Progenitor cell of endocrine pancreas (in vitro differentiated cells): ENCODE measurements at regions not wholly inside any gene's neighbourhood (a gene's known extent, or its start where the extent isn't known, plus 50 kb on each side); places are given as distances from the start of the nearest gene placed in this dataset.

Experiments used
- DNase-seq: peaks from one replicate; pipeline ENCODE4 v3.0.0; 2021; ENCODE audit warnings: low spot score; ENCODE audit not compliant: unreplicated experiment
- H3K27ac Mint-ChIP-seq: 2 replicates; pipeline ENCODE4 v1.8.0; 2021; ENCODE audit warnings: mild to moderate bottlenecking, moderate library complexity, mixed read lengths
- H3K27me3 Mint-ChIP-seq: 2 replicates; pipeline ENCODE4 v1.8.0; 2021; ENCODE audit warnings: mixed read lengths
- H3K36me3 Mint-ChIP-seq: 2 replicates; pipeline ENCODE4 v1.8.0; 2022; ENCODE audit warnings: mixed read lengths; ENCODE audit not compliant: insufficient read depth
- H3K4me1 Mint-ChIP-seq: 2 replicates; pipeline ENCODE4 v1.8.0; 2021; ENCODE audit warnings: low read depth, mixed read lengths
- H3K4me3 Mint-ChIP-seq: 2 replicates; pipeline ENCODE4 v1.8.0; 2021; ENCODE audit warnings: low read depth, mild to moderate bottlenecking, moderate library complexity, mixed read lengths
- H3K9me3 Mint-ChIP-seq: 2 replicates; pipeline ENCODE4 v1.8.0; 2021; ENCODE audit warnings: low read depth, mixed read lengths
- TF ChIP-seq, protein P1 (sequence below): fragments of 200-600 bp; sonication (generic); IDR thresholded peaks from one replicate; pipeline ENCODE4 v1.5.0; 2021; ENCODE audit warnings: antibody characterized with exemption, mild to moderate bottlenecking; ENCODE audit not compliant: unreplicated experiment

DNA sequence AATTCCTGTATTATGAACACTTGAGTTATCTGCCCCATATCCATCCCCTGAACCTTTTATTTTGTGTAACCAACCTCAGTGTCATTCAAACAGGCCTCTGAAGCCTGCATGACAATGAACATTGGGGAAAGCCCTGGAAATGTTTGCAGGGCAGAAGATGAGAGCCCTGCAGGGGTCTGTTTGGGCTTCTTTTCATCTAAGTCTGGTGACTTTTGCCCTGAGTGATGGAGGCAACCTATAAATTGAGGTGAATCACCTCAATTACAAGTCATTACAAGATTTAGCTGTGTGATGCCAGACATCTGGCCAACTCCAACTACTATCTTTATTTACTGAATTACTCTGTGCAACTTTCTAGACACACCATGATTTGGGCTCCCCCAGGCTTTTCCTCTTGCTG lies 189.2 kb downstream of the MAF start:
- no peaks in the 10 kb centered on the region for H3K4me1 Mint-ChIP-seq
- TF ChIP-seq, protein P1, sequence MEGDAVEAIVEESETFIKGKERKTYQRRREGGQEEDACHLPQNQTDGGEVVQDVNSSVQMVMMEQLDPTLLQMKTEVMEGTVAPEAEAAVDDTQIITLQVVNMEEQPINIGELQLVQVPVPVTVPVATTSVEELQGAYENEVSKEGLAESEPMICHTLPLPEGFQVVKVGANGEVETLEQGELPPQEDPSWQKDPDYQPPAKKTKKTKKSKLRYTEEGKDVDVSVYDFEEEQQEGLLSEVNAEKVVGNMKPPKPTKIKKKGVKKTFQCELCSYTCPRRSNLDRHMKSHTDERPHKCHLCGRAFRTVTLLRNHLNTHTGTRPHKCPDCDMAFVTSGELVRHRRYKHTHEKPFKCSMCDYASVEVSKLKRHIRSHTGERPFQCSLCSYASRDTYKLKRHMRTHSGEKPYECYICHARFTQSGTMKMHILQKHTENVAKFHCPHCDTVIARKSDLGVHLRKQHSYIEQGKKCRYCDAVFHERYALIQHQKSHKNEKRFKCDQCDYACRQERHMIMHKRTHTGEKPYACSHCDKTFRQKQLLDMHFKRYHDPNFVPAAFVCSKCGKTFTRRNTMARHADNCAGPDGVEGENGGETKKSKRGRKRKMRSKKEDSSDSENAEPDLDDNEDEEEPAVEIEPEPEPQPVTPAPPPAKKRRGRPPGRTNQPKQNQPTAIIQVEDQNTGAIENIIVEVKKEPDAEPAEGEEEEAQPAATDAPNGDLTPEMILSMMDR, result no peak
- no peak for DNase-seq
- H3K4me3 Mint-ChIP-seq, result no peak overlapping the region
- H3K9me3 Mint-ChIP-seq, result no peaks in the 10 kb centered on the region
- peaks cover 9% of the 10 kb centered on the region for H3K27me3 Mint-ChIP-seq
- H3K36me3 Mint-ChIP-seq, result no peaks in the 10 kb centered on the region
- H3K27ac Mint-ChIP-seq, result no peak overlapping the region

DNA sequence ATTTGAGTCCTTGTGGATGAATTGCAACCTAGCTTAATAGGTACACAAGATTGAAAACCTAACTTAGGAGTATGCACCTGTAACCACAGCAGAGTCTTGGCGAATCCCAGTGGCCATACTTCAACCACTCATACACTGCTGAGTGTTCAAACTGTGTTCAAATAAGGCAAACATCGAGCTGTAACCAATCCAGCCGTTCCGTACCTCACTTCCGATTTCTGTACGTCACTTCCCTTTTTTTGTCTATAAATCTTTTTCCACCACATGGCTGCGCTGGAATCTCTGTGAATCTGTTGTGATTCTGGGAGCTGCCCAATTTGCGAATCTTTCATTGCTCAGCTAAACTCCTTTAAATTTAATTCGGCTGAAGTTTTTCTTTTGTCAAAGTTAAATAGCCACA lies 190.6 kb downstream of the MAF start:
- H3K9me3 Mint-ChIP-seq, result no peaks in the 10 kb centered on the region
- no peak overlapping the region for H3K4me3 Mint-ChIP-seq
- H3K27ac Mint-ChIP-seq, result no peak overlapping the region
- H3K4me1 Mint-ChIP-seq, result no peaks in the 10 kb centered on the region
- no peaks in the 10 kb centered on the region for H3K36me3 Mint-ChIP-seq
- DNase-seq, result no peak
- peaks cover 9% of the 10 kb centered on the region for H3K27me3 Mint-ChIP-seq
- TF ChIP-seq, protein P1, result no peak

DNA sequence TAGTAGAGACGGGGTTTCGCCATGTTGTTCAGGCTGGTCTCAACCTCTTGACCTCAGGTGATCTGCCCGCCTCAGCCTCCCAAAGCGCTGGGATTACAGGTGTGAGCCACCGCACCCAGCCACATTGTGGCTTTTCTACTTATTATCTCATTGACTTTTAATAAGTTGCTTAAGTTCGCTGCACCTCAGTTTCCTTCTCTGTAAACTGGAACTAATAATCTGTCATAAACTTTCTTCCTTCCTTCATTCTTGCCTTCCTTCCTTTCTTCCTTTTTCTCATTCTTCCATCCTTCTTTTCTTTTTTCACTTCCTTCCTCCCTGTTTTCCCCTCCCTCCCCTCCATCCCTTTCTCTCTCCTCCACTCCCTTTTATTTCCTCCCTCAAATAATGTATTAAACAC lies 192.2 kb downstream of the MAF start:
- Mint-ChIP-seq H3K9me3 (no peaks in the 10 kb centered on the region), H3K27ac (no peak overlapping the region), H3K4me3 (no peak overlapping the region), H3K27me3 (peaks cover 5% of the 10 kb centered on the region), H3K4me1 (no peaks in the 10 kb centered on the region), H3K36me3 (no peaks in the 10 kb centered on the region)
- no peak for DNase-seq
- TF ChIP-seq, protein P1, result no peak

DNA sequence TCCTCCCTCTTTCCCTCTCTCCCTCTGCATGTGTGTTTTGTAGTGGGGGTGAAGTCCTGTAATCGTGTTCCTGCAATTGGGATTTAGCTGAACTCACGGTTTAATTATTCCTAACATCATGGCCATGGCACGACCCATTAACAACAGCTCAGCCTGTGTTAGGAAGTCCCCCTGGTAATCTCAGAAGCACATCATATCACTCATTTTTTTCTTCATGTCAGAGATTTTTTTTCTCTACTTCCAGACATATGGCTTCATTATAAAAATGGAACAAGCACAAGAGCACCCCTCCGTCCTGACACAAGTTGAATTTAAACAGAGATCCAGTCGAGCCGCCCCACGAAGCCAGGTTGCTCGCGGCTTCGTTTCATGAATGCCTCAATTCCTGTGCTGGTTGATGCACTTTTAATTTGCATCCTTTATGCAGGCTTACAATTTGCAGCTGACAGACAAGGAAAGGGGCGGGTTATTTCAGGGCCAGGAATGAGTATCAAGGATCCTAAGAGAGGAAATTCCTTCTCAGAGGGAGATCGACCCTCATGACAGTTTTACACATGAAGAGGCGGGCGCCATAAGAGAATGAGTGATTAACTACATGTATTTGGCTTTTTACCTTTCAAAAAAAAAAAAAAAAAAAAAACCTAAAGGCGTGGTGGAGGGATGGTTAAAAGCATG lies 192.9 kb downstream of the MAF start:
- DNase-seq, result no peak
- no peak overlapping the region for H3K27ac Mint-ChIP-seq
- no peaks in the 10 kb centered on the region for H3K9me3 Mint-ChIP-seq
- no peaks in the 10 kb centered on the region for H3K36me3 Mint-ChIP-seq
- no peaks in the 10 kb centered on the region for H3K4me1 Mint-ChIP-seq
- no peak overlapping the region for H3K4me3 Mint-ChIP-seq
- TF ChIP-seq, protein P1, result no peak
- peaks cover 5% of the 10 kb centered on the region for H3K27me3 Mint-ChIP-seq

DNA sequence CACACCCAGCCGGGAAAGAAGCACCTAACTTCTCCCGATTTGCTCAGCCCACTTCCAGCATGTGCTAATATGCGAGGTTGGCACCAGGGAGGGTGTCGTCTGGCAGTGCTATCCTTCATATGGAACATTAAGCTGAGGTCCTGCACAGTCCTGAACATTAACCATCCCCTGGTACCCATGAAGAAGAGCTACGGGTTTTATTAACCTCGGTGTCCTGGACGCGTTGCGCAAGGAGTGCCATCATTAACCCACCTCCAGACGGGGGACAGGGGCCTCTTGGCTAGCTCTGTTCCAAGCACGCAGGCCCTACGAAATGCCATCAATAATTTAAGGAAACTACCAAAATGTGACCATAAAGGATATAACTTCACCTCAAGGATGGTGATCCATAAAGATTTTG lies 193.5 kb downstream of the MAF start:
- H3K27ac Mint-ChIP-seq, result no peak overlapping the region
- H3K4me1 Mint-ChIP-seq, result no peaks in the 10 kb centered on the region
- H3K9me3 Mint-ChIP-seq, result no peaks in the 10 kb centered on the region
- no peak for DNase-seq
- no peaks in the 10 kb centered on the region for H3K36me3 Mint-ChIP-seq
- TF ChIP-seq, protein P1, result no peak
- peaks cover 5% of the 10 kb centered on the region for H3K27me3 Mint-ChIP-seq
- no peak overlapping the region for H3K4me3 Mint-ChIP-seq
